ENCODE measurements at regions not wholly inside any gene's neighbourhood (a gene's known extent, or its start where the extent isn't known, plus 50 kb on each side); places are given as distances from the start of the nearest gene placed in this dataset.

DNA sequence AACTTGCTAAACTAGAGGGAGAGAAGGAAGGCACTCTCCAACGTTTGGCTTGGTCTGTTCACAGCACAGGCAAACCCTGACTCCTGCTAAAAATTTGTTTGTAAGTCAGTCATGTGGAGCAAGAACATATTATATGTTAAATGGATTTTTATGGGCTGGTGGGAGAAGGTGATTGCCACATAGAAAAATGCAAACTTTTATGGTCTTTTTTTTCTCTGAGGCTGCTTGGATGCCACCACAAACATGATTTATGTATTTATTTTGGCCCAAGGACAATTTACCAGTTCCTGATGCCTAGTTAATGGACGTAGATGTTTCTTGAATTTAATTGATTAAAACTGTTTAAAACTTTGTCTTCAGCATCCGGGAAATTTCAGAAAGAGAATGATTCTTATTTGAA lies 274.2 kb upstream of the MYOCD start:
- TF ChIP-seq CTCF (conservative IDR thresholded peaks at IDR 0.05) (no peak), ZFX (IDR thresholded peaks at IDR 0.05) (no peak)

Data from C4-2B (cell line).